Bronchial epithelial cell (primary cell): ENCODE measurements at regions not wholly inside any gene's neighbourhood (a gene's known extent, or its start where the extent isn't known, plus 50 kb on each side); places are given as distances from the start of the nearest gene placed in this dataset.

Source experiments
- DNase-seq: peaks from one replicate; pipeline ENCODE4 v3.0.0-alpha.2; 2010; ENCODE audit warnings: low read depth
- FAIRE-seq: peaks from 2 replicates; lab custom pipeline; 2011; peaks lifted over from hg19 to GRCh38; lab: Jason Lieb, UNC
- H3K27me3 ChIP-seq: 2 replicates; pipeline ENCODE4 v1.5.1; 2011; ENCODE audit warnings: low read length; ENCODE audit not compliant: control insufficient read depth, insufficient read depth
- H3K36me3 ChIP-seq: 2 replicates; pipeline ENCODE4 v1.5.1; 2011; ENCODE audit warnings: low read length; ENCODE audit not compliant: control insufficient read depth, insufficient read depth
- H3K4me3 ChIP-seq: 2 replicates; pipeline ENCODE4 v1.5.1; 2011; ENCODE audit warnings: mild to moderate bottlenecking, low read depth, low read length, control low read depth
- CTCF ChIP-seq: IDR thresholded peaks from 2 replicates; pipeline ENCODE4 v1.5.1; 2011; ENCODE audit warnings: mild to moderate bottlenecking, moderate library complexity, low read length, control low read depth, inconsistent platforms; ENCODE audit not compliant: insufficient read depth, severe bottlenecking

GRCh38 chr17:6005939-6006338 lies 64.2 kb upstream of the WSCD1 start:
- DNase-seq (no peak), FAIRE-seq (no peak)
- no peak overlapping the region for H3K4me3 ChIP-seq
- H3K27me3 ChIP-seq: no peaks in the 10 kb centered on the region
- no peak for TF ChIP-seq CTCF
- H3K36me3 ChIP-seq: no peaks in the 10 kb centered on the region

GRCh38 chr17:6011206-6011605 lies 59.0 kb upstream of the WSCD1 start:
- Histone ChIP-seq H3K4me3 (no peak overlapping the region), H3K27me3 (no peaks in the 10 kb centered on the region), H3K36me3 (no peaks in the 10 kb centered on the region)
- DNase-seq (no peak), FAIRE-seq (no peak)
- no peak for TF ChIP-seq CTCF

- FAIRE-seq (no peak), DNase-seq (no peak)
- H3K4me3 ChIP-seq: no peak overlapping the region
- TF ChIP-seq CTCF: no peak
- no peaks in the 10 kb centered on the region for H3K36me3 ChIP-seq
- no peaks in the 10 kb centered on the region for H3K27me3 ChIP-seq
Measured at GRCh38 chr17:6018788-6019187, 51.4 kb upstream of the WSCD1 start.

- no peak for FAIRE-seq
- no peaks in the 10 kb centered on the region for H3K36me3 ChIP-seq
- TF ChIP-seq CTCF: no peak
- H3K4me3 ChIP-seq: no peak overlapping the region
- no peaks in the 10 kb centered on the region for H3K27me3 ChIP-seq
- no peak for DNase-seq
Measured at GRCh38 chr17:6019959-6020358, 50.2 kb upstream of the WSCD1 start.

GRCh38 chr17:6020376-6021010 lies 49.7 kb upstream of the WSCD1 start:
- DNase-seq: no peak
- FAIRE-seq: no peak
- Histone ChIP-seq H3K4me3 (no peak overlapping the region), H3K36me3 (no peaks in the 10 kb centered on the region), H3K27me3 (no peaks in the 10 kb centered on the region)
- TF ChIP-seq CTCF: no peak
